ENCODE measurements at regions not wholly inside any gene's neighbourhood (a gene's known extent, or its start where the extent isn't known, plus 50 kb on each side); places are given as distances from the start of the nearest gene placed in this dataset.
A peak's percentile ranks its signal among the peaks of the same experiment; 100 is the strongest.

DNA sequence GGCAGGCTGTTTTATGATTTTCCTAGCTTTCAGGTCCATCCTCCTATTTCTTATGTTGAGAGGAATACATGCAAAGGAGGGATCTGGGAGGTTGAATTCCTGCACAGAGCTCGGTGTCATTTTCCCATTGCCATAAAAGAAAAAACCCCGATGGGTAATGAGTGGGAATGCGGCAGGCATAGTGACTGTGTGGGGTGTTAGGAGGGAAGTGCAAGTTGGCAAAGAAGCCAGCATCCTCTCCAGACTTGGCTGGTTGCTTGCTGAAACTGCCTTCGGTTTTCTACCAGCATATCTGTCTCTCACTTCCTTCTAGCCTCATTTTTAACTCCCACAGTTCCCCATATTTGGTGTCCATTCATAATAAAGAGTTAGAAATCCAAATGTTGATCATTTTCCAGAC lies 1046.1 kb downstream of the SLC6A15 start:
- no peaks in the 10 kb centered on the region for H3K9me3 ChIP-seq (replicated peaks)
- no peak for DNase-seq
- no peaks in the 10 kb centered on the region for H3K36me3 ChIP-seq
- no peak overlapping the region for H3K27ac ChIP-seq
- no peaks in the 10 kb centered on the region for H3K4me1 ChIP-seq
- no peak overlapping the region for H3K4me3 ChIP-seq
- H3K27me3 ChIP-seq, result no peaks in the 10 kb centered on the region

DNA sequence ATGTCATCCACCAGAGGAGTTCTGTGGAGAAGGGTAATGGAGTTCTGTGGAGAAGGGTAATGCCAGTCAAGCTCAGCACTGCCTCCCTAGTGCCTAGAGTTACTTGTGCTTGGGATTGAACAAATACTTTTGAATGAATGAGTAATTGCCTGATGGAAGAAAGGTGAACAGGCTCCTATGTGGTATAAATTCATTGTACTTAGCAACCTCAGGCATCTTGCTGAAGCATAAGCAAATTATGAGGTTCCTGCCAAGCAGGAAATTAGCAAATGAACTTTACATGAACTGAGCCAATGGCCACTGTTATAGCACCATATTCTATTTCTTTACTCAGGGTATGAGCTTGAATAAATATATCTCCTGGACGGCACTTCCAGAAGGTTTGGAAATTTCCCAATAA lies 1047.2 kb downstream of the SLC6A15 start:
- no peak for DNase-seq
- no peak overlapping the region for H3K4me3 ChIP-seq
- no peaks in the 10 kb centered on the region for H3K36me3 ChIP-seq
- no peaks in the 10 kb centered on the region for H3K4me1 ChIP-seq
- no peak overlapping the region for H3K27ac ChIP-seq
- H3K9me3 ChIP-seq (replicated peaks), result no peaks in the 10 kb centered on the region
- H3K27me3 ChIP-seq, result no peaks in the 10 kb centered on the region

DNA sequence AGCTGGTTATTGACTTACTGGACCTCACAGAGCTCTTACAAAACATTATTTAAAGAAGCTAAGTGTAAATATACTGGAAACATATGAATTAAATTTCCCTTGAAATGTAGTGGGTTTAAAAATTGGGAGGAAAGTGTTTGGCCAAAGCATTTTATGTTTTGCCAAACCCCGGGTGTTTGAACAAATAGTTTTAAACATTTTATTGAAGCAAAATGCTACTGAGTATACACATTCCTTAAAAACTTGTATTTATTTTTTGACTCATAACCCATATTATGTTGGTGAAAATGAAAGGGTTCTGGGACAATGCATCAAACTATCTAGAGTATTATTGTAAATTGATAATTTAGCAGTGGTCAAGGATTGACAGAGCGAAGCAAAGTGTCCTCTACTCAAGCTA lies 1048.5 kb downstream of the SLC6A15 start:
- no peak overlapping the region for H3K27ac ChIP-seq
- no peaks in the 10 kb centered on the region for H3K9me3 ChIP-seq (replicated peaks)
- no peak overlapping the region for H3K4me3 ChIP-seq
- no peaks in the 10 kb centered on the region for H3K36me3 ChIP-seq
- no peaks in the 10 kb centered on the region for H3K27me3 ChIP-seq
- DNase-seq, result no peak
- no peaks in the 10 kb centered on the region for H3K4me1 ChIP-seq

DNA sequence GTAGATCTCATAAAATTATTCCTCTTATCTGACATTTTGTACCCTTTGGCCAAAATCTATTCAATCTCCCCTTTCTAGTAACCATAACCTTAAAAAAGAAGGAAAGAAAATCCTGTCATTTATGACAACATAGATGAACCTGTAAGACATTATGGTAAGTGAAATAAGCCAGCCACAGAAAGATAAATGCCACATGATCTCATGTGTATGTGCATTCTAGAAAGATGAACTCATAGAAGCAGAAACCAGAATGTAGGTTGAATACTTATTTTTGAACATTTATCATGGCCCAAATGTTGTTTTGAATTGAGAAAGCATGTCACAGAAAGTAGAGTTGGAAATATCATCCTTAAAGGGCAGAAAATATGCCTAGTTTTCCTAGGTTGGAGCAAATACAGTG lies 1053.6 kb downstream of the SLC6A15 start:
- no peaks in the 10 kb centered on the region for H3K9me3 ChIP-seq (replicated peaks)

DNA sequence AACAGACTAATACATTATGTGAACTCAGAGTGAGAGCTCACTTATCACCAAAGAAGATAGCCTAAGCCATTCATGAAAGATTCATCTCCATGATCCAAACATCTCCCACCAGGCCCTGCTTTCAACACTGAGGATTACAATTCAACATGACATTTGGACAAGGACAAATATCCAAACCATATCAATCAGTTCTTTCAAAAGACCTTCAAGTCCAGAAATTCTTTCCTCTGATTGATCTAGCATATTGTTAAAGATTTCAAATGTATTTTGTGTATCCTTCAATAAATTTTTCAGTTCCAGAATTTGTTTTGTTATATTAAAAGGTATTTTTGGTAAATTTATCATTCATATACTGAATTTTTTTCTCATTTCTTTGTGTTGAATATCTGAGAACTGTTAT lies 1055.8 kb downstream of the SLC6A15 start:
- no peak for DNase-seq
- Histone ChIP-seq H3K4me1 (no peaks in the 10 kb centered on the region), H3K9me3 (replicated peaks) (no peaks in the 10 kb centered on the region), H3K36me3 (no peaks in the 10 kb centered on the region), H3K27me3 (no peaks in the 10 kb centered on the region), H3K27ac (no peak overlapping the region), H3K4me3 (no peak overlapping the region)

More for the DNA sequence above, 1053.6 kb downstream of the SLC6A15 start:
- no peak for DNase-seq
- Histone ChIP-seq H3K4me3 (no peak overlapping the region), H3K27me3 (no peaks in the 10 kb centered on the region), H3K36me3 (no peaks in the 10 kb centered on the region), H3K4me1 (no peaks in the 10 kb centered on the region), H3K27ac (no peak overlapping the region)

DNA sequence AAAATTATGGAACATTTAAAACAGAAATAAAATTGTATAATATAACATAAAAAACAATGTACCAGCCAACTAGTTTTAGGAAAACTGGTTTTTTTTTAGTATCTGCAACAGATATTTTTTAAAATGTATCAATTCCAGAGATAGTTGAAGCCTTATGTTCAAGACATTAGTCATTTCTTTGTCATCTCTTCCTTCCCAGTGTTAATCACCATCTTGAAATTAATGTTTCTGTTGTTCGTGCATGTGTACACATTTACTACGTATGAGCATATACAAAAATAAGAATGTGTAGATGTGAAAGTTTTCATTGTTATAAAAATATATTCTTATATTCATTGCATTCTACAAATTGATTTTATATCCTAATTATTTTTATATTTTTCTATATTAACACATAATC lies 1062.1 kb downstream of the SLC6A15 start:
- Histone ChIP-seq H3K9me3 (replicated peaks) (no peaks in the 10 kb centered on the region), H3K27me3 (no peaks in the 10 kb centered on the region), H3K4me3 (no peak overlapping the region), H3K27ac (no peak overlapping the region), H3K4me1 (no peaks in the 10 kb centered on the region), H3K36me3 (no peaks in the 10 kb centered on the region)
- no peak for DNase-seq

DNA sequence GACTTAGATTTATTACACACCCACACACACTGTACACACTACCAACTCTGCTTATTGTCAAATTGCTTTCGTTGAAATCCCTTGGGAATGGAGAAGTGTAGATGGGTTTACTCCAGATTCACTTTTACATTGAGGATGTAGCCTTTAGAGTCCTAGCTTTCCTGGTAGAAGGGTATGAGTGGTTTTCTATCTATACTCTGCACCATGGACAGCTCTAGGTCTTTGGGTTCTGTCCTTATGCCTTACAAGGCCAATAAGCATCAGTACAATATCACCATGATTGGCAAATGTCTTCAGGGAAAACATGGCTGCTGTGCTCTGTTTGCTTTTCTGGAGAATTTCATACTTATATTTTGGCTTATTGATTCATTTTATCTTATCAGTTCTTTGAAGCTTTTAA lies 1063.9 kb downstream of the SLC6A15 start:
- Histone ChIP-seq H3K27ac (no peak overlapping the region), H3K36me3 (no peaks in the 10 kb centered on the region), H3K27me3 (no peaks in the 10 kb centered on the region)

DNA sequence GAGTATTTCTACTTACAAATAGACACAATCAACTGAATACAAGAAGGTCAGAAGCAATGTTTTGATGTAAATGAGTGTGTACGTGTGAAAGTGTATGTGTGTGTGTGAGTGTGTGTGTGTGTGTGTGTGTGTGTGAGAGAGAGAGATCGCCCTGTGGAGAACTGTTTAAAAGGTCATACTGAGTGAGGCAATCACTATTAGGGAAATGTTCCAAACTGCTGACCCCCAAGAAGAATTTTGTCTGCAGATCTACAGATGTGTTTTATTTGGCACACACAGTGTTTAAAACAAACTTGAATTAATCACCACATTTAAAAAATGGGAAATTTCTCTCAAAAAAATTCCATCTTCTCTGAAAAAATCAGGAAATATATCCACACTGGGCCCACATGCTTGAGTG lies 1069.1 kb downstream of the SLC6A15 start:
- no peak overlapping the region for H3K4me3 ChIP-seq
- no peaks in the 10 kb centered on the region for H3K36me3 ChIP-seq
- DNase-seq, result no peak
- H3K27ac ChIP-seq, result no peak overlapping the region
- no peaks in the 10 kb centered on the region for H3K4me1 ChIP-seq
- no peaks in the 10 kb centered on the region for H3K27me3 ChIP-seq
- H3K9me3 ChIP-seq (replicated peaks), result no peaks in the 10 kb centered on the region

More for the DNA sequence above, 1063.9 kb downstream of the SLC6A15 start:
- H3K9me3 ChIP-seq (replicated peaks), result no peaks in the 10 kb centered on the region
- H3K4me1 ChIP-seq, result no peaks in the 10 kb centered on the region
- no peak for DNase-seq
- no peak overlapping the region for H3K4me3 ChIP-seq

DNA sequence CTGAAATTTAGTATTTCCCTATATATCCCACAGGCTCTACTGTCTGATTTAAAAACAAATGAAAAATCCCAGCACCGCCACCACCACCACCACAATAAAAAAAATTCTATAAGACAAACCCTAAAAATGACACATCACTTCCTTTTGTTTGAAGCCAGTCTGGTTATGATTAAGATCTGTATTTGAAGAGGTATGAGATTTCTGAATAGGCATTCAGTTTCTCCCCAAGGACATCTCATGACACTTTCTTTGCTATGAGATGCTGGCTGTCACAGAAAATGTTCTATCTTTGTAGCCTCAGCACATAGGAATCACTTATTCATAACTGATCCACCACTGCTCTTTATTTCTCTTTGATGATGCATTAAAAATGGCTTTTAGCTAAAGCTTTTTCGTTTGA lies 1071.0 kb downstream of the SLC6A15 start:
- H3K9me3 ChIP-seq (replicated peaks), result no peaks in the 10 kb centered on the region
- no peaks in the 10 kb centered on the region for H3K27me3 ChIP-seq
- H3K27ac ChIP-seq, result no peak overlapping the region
- H3K4me3 ChIP-seq, result no peak overlapping the region
- H3K36me3 ChIP-seq, result no peaks in the 10 kb centered on the region
- no peak for DNase-seq
- no peaks in the 10 kb centered on the region for H3K4me1 ChIP-seq

DNA sequence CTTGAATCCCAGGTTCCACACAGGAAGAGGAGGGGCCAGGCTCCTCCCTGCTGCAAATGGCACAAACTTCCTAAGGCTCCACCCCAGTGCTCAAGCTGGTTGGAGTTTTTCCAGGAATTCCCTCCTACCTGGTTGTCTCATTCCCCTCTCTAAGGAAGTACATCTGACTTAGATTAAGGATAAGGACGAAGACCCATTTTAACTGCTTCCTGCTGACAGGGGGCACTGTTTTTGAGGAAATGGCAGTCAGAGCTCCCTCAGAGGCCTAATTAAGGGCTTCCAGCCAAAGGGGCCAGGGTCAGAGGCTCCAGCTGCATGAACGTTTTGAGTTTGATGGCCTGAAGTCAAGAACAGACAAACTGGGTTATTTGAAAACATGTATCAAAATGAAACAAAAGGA lies 1084.7 kb downstream of the SLC6A15 start:
- peak overlapping the region; percentile 12; the same call in 1 of the 2 replicates for H3K27ac ChIP-seq

DNA sequence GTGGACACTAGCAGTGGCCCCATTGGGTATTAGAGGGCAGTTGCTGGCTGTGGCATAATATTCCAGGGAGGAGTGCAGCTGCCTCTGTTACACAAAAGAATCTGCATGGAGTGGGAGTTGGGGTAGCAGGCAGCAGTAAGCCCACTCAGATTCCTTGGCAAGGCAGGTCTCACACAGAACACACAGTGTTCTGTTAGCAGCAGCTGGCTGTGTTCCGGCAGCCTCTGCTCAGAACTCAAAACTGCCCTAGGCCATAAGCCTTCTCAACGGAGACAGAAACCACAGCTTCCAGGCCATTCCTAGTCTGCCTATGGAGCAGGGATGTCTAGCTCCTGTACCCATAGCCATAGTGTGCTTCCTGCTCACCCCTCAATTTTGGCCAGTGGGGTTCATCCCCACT lies 1085.4 kb downstream of the SLC6A15 start:
- peak; percentile 62 to 70 for DNase-seq
- peak overlapping the region; percentile 12 for H3K27ac ChIP-seq

More for the DNA sequence above, 1084.7 kb downstream of the SLC6A15 start:
- Histone ChIP-seq H3K36me3 (no peaks in the 10 kb centered on the region), H3K4me1 (no peaks in the 10 kb centered on the region), H3K9me3 (replicated peaks) (no peaks in the 10 kb centered on the region; the same call in 1 of the 2 replicates), H3K27me3 (no peaks in the 10 kb centered on the region), H3K4me3 (no peak overlapping the region)
- DNase-seq, result peak; percentile 8 to 38

DNA sequence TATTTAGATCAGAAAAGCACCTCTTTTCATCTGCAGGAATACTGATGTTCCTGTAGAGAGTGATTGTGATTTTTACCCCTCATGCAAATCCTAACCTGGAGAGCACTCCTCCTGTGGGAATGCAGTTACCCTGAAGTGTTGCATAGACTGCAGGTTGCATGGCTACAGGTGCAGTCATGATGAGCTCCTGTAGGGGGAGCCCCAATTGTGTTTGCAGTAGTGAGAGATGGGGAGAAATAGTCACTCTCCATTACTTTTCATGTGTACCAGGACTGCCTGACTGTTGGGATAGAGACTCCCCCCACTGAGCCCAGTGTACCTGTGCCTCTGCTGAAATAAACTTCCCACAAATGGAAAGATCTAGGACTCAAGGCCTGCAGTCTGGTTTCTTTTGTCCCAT lies 1086.5 kb downstream of the SLC6A15 start:
- Histone ChIP-seq H3K4me1 (no peaks in the 10 kb centered on the region), H3K36me3 (no peaks in the 10 kb centered on the region), H3K9me3 (replicated peaks) (no peaks in the 10 kb centered on the region), H3K4me3 (no peak overlapping the region), H3K27me3 (no peaks in the 10 kb centered on the region), H3K27ac (no peak overlapping the region)
- peak; percentile 29 to 67 for DNase-seq

More for the DNA sequence above, 1085.4 kb downstream of the SLC6A15 start:
- Histone ChIP-seq H3K4me3 (no peak overlapping the region), H3K4me1 (no peaks in the 10 kb centered on the region), H3K9me3 (replicated peaks) (no peaks in the 10 kb centered on the region), H3K27me3 (no peaks in the 10 kb centered on the region), H3K36me3 (no peaks in the 10 kb centered on the region)

DNA sequence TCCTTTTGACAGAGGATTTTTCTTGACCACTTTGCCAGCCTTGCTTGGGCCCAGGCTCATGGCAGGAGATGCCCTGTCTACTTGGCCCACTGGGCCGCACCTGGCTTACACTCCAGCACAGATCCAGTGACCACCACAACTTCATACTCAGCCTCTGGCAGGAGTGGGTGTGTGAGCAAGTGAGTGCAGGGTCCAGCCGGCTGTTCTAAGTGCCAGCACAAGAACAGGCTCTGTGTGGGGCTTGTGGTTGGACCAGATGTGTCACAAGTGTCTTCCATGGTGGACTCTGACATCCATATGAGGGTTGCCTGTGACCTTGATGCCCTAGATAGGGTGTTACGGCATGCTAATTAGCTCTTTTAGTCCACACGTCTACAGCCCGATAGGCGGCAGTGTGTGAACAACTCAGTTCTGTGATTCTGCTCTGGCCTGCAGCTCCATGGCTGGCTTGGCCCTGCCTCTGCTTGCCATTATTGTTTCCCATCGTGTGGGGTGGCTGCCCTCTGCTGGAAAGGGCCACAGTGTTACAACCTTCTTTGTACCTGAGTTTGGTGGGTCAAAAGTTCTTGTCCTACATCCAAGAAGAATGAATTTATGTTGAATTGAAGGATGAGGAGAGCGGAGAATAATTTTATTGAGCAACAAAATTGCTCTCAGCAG lies 1089.1 kb downstream of the SLC6A15 start:
- Histone ChIP-seq H3K36me3 (no peaks in the 10 kb centered on the region), H3K4me3 (no peak overlapping the region), H3K27ac (no peak overlapping the region), H3K27me3 (no peaks in the 10 kb centered on the region), H3K4me1 (no peaks in the 10 kb centered on the region), H3K9me3 (replicated peaks) (no peaks in the 10 kb centered on the region)
- peak; percentile 39 to 56 for DNase-seq

DNA sequence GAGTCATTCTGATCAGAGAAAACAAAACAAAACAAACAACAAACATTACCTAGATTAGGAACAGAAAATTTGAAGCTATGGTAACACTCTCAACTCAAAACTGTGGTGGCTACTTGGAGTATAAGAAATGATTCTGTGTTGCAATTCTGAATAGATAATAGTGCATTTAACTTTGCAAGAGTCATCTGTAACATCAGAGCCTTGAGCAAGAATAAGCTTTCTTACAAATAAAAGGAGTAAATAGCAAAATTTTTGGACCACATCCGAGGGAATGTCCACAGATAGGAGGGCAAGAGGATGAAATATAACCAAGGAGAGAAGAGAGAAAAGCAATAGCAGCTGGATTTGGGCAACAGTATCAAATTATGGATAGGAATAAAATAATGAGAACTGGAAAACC lies 1090.6 kb downstream of the SLC6A15 start:
- Histone ChIP-seq H3K36me3 (no peaks in the 10 kb centered on the region), H3K4me3 (no peak overlapping the region), H3K27ac (no peak overlapping the region), H3K9me3 (replicated peaks) (no peaks in the 10 kb centered on the region), H3K4me1 (no peaks in the 10 kb centered on the region), H3K27me3 (no peaks in the 10 kb centered on the region)
- DNase-seq, result no peak

DNA sequence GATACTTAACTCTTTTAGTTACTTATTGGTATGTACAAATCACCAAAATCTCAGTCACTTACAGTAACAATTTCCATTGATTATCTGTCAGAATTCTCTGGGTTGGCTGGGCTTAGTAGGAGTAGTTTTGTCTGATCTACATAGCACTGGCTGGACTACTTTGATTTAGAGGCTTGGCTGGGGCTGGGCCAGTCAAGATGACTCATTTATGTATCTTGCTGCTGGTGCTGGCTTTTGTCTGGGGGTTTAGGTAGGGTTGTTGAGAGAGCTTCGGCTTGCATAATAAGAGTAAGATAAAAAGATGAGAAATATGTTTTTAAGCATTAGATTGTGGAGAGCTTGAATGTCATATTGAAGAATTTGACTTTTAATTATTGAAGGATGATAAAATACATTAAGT lies 1093.7 kb downstream of the SLC6A15 start:
- no peaks in the 10 kb centered on the region for H3K9me3 ChIP-seq (replicated peaks)
- DNase-seq, result no peak
- H3K27me3 ChIP-seq, result no peaks in the 10 kb centered on the region
- H3K27ac ChIP-seq, result no peak overlapping the region
- H3K36me3 ChIP-seq, result no peaks in the 10 kb centered on the region
- no peaks in the 10 kb centered on the region for H3K4me1 ChIP-seq
- H3K4me3 ChIP-seq, result no peak overlapping the region

DNA sequence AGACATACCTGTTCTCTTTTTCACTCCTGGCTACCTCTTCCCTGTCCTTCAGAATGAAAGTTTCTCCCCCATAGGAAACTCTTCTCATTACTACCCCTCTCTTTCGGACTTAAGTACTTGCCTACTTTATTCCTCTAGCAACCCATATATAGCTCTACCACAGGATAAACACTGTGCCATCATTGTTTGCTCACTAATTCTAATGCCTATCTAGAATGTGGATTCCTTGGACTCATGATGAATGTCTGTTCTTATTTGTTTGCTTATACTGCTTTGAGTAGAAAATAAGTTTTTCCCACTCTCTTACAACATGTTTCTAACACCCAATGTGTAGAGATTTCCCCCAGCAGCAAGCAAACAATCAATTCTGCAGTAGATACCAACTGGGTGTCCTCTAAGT lies 1094.9 kb downstream of the SLC6A15 start:
- Histone ChIP-seq H3K9me3 (replicated peaks) (no peaks in the 10 kb centered on the region), H3K27me3 (no peaks in the 10 kb centered on the region), H3K4me1 (no peaks in the 10 kb centered on the region), H3K4me3 (no peak overlapping the region), H3K36me3 (no peaks in the 10 kb centered on the region), H3K27ac (no peak overlapping the region)
- DNase-seq, result no peak
